HG03196 (cell line): ENCODE measurements at regions not wholly inside any gene's neighbourhood (a gene's known extent, or its start where the extent isn't known, plus 50 kb on each side); places are given as distances from the start of the nearest gene placed in this dataset.
"Not testable (repeated sequence)": the region's sequence is repeated elsewhere in the genome, so short reads cannot be mapped to it uniquely, and the experiment has no call there.

Experiments used
- ATAC-seq: cut with Tn5 transposase; IDR thresholded peaks from one replicate; pipeline ENCODE4 v1.9.1; 2021; ENCODE audit not compliant: unreplicated experiment

DNA sequence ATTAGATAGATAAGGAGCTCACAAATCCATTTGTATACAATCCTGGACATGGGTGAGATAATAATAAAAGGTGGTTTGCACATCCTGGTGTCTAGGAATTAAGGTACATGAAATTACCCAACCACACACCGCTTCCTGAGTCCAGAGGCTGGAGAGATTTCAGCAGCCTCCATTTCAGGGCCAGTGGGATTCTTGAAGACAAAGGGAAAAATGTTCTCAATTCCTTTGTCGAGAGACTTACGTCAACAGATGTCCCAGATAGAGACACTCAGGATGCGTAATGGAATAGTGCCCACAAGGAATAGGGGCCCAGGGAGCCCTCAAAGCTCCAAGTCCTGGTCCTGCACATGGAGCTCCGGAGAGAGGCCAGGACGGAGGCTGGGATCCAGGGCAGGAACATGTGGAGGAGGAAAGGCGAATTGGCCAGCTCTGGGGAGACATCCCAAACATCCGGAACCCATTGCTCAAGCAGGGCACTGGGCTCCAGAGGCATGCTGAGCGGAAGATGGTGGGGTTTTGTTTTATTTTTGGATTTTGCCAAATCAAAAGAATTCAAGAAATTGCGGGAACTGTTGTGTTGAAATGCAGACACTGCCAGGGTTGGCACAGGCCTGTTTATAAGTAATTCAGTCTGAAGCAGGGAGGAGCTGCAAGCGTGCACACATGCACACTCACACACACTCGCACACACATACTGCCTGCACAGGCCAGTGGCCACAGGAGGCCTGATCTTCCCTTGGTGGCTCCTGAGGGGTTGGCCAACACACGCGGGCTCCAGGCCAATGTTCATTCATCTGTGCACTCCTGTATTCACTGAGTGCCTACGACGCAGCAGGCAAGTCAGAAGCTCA, 97.2 kb downstream of the NOG start:
- no peak for ATAC-seq

GRCh38 chr17:56694825-56695224, 101.3 kb downstream of the NOG start:
- no peak for ATAC-seq

- no peak for ATAC-seq
Observed at GRCh38 chr17:56697190-56697589, 103.7 kb downstream of the NOG start.

GRCh38 chr17:56699186-56699894, 105.8 kb downstream of the NOG start:
- no peak for ATAC-seq

- ATAC-seq: no peak
Observed at GRCh38 chr17:56700919-56701420, 107.5 kb downstream of the NOG start.

DNA sequence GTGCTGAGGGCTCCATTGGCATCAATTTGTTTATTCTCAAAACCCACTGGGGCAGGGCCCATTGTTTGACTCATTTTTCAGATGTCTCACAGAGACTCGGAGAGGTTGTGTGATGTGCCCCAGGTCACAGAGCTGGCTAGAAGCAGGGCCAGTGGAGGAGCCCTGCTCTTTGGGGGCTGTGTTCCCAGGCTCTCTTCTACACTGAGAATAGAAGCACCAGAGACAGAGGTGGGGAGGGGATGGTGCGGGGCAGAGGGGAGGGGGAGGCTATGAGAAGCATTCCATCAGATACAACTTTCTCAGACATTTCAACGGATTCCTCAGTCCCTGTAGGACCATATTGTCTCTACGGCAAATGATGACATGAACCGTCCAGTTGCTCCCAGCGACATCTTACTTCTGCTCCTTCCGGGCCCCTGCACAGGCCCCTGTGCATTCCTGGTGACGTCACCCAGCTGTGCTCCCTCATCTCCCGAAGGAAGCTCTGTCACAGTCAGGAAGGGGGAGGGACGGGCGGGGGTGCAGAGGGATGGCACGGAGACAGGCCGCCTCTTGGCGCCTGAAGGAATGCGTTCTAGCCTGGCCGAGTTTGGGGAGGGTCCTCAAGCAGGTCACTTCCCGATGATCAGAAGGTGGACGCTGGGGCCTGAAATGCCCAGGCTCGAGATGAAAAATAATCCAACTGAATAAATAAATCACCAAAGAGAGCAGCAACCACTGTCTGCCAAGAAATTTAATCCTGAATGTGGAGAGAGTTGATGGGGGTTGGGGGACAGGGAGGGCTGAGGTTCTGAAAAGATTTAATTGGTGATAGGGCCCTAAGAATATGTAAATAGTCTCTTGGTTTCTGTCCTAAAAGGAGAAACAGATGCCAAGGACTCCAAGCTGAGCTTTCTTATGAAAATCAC, 114.1 kb downstream of the NOG start:
- ATAC-seq: no peak

- no peak for ATAC-seq
Observed at GRCh38 chr17:56708220-56708558, 114.7 kb downstream of the NOG start.

- no peak for ATAC-seq
Observed at GRCh38 chr17:56708670-56709410, 115.3 kb downstream of the NOG start.

DNA sequence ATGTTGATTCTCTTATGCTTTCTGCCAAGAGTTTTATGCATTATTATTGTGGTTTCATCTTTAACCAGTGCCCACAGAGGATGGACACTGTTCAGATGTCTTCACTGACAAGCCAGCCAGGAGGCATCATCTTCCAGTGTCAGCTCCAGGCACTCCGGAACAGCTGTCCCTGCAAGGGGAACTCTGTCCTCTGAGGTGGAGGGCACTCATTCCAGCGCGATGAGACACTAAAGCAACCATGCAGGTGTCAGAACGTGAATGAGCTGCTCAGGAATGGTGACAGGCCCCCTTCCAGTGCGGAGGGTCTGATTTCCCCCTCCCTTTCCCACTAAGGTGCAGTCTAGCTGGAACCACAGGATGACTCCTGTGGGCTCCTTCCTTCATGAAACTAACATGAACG, 117.5 kb downstream of the NOG start:
- no peak for ATAC-seq

DNA sequence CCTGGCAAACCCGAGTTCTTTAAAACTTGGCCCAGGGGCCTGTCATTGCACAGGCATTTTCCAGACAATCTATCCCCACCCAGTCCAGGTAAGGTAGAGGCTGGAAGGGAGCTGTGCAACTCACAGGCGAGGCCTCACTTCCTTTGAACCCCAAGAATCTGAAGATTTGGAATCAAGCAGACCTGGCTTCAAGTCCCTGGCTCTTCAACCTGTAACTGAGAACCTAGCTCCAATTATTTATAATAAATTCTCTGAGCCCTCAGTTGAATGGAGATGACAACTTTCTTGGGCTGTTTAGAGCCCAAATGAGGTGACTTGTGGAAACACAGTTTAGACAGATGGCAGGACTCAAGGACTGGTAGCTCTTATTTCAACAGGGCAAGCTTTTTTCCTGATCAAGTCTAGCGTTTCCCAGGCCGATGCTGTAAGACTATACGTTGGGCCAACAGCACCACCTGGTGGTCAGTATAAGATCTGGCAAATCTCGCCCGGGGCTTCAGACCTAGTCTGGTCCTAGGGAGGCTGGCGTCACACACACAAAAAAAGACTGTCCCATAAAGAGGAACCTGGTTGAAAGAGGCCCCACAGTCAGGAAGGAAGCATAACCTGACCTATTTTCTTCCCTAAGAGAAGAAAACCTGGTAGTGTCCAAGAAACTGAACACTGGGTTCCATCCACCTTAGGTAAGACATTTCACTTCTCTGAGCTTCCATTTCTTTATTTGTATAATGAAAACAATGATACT, 117.9 kb downstream of the C17orf67 start:
- peak; percentile 94 for ATAC-seq

GRCh38 chr17:56717471-56717870, 116.2 kb downstream of the C17orf67 start:
- ATAC-seq: no peak

DNA sequence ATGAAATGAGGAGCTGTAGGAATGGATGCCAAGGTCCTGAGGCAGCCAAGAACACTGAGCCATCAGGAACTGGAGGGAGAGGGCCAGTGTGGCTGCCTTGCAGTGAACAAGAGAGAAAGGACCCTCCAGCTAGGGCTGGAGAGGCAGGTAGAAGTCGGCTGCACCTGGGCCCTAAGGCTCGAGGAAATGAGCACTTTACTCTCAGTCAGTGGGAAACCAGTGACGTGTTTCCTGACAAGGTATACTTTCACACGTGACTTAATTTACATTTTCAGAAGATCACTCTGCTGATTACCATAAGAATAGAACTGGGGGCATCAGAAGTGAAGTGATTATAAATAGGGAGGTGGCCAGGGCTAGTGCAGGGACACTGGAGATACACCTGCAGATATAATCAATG, 115.2 kb downstream of the C17orf67 start:
- ATAC-seq: no peak

- no peak for ATAC-seq
Observed at GRCh38 chr17:56723421-56723820, 110.3 kb downstream of the C17orf67 start.

GRCh38 chr17:56724664-56725063, 109.1 kb downstream of the C17orf67 start:
- ATAC-seq: no peak

- ATAC-seq: no peak
Observed at GRCh38 chr17:56725144-56725543, 108.6 kb downstream of the C17orf67 start.

DNA sequence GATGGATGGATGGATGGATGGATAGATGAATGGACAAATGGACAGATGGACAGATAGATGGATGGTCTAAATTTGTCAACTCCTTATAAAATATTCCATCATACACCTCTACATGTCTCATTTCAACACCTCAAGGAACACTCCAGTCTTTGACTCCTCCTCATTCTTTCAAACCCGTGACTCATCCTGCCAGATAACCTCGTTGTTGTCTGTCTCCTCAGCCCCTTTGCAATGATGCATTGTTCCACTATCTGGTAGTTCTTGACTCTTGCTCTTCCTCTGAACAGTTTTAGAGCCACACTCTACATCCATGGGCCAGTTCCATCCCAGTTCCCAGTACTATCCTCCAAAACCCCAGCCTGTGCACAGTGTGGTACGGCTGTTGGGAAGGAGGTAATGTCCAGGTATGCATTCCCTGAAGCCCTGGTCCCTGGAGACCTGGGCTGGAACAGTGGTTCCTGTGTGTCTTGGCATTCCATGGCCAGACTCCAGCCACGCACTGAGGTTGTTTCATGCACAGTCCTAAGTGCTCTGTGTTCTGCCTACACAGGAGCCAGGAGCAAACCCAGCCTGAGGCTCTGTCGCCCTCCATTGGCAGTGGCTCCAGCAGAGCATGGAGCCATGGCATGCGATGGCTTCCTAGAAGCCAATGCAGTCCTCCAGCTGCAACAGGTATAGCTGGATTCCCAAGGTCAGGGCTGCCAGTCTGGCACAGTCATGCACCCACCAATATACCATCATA, 105.7 kb downstream of the C17orf67 start:
- no peak for ATAC-seq

GRCh38 chr17:56731096-56731495, 102.6 kb downstream of the C17orf67 start:
- ATAC-seq: not testable (repeated sequence)

GRCh38 chr17:56733833-56734232, 99.9 kb downstream of the C17orf67 start:
- ATAC-seq: no peak

DNA sequence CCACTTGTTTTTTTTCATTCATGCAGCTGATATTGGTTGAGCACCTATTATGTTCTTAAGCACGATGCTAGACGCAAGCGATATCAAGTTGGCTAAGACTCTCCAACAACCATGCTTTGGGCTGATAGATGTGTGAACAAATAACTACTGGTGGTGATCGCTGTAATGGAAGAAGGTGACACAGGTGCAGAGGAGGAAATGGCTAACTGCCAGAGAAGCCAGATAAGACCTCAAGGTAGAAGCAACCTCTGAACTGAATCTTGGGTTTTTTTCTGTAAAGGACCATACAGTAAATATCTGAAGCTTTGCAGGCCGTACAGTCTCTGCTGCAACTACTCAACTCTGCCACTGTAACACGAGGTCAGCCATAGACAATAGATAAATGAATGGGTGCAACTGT, 97.9 kb downstream of the C17orf67 start:
- ATAC-seq: no peak
